ENCODE measurements at regions not wholly inside any gene's neighbourhood (a gene's known extent, or its start where the extent isn't known, plus 50 kb on each side); places are given as distances from the start of the nearest gene placed in this dataset.

DNA sequence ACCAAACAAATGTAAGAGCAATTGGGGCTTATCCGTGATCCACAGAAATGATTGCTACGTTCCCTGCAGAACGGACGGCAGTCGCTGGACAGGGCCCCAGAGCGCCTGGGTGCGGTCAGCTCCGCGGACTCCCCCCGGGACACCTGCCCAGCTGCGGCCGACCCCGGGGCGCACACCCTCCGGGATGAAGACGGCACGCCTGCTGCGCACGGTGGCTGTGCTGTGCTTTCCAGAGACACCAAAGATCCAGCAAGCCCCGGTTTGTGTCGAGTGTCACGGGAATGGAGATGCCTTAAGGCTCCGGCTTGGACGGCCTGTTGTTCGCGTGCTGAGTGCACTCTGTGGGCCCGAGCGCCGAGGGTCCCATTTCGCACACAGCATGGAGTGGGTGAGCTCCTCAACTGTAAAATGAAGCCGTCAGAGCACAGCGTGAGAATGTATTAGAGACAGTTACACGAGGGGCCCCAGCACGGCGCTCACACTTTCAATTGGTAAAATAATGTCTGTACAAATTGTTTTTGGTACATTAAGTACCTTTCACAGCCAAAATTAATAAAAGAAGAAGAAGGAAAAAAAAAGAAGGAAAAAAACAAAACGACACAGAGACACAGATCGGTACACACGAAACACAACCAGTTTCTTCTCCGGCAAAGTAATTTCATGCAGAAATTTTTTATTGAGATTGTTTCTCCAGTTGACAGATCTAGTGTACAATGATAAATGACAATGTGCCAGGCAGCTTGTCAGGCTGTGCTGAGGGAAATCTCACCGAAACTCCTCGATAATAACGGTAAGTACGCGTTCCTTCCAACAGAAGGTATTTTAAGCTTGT lies 615.8 kb upstream of the SALL3 start:
- no peak for DNase-seq (ENCODE audit: low spot score)

DNA sequence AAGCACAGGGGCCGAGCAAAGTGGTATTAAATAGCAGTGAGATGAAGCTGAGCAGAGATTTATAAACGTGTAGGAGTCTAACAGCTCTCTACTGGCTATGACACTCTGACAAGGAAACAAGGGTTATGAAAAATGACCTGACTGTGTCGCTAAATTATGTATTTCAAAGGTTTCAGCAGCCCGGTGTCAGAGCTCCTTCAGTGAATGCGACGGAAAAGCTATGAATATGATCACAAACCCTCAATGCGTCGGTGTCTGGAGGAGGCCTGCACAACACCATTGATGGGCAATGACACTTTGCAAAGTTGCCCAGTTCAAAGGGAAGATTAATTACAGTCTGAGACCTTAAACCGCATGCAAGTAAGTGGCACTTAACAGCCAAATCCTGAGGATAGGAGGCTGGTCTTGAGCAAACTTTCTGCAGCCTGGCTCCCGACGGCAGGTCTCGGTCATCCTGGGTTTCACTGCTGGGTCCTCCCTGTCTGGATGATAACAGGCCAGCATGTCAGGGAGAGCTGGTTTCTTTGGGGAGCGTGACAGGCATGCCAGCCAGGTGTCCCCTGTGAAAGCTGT lies 615.1 kb upstream of the SALL3 start:
- DNase-seq (ENCODE audit: low spot score) = no peak

DNA sequence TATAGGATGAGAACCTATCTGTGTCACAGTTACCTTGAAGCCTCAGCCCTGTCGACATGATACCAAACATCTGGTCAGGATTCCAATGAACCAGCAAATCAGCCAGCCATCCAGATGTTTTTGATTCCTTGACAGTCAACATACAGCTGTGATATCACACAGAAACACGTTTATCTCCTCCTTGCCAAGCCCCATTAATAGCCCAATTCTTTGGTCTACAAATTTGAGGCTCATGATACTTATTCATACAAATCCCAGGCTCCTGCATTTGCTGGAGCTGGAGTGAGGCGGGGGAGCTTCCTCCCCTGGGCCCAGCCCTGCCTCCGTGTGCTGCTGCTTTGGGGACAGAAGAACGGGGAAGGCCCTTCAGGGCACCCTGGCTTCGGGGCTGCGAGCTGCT lies 611.6 kb upstream of the SALL3 start:
- DNase-seq (ENCODE audit: low spot score) = no peak

DNA sequence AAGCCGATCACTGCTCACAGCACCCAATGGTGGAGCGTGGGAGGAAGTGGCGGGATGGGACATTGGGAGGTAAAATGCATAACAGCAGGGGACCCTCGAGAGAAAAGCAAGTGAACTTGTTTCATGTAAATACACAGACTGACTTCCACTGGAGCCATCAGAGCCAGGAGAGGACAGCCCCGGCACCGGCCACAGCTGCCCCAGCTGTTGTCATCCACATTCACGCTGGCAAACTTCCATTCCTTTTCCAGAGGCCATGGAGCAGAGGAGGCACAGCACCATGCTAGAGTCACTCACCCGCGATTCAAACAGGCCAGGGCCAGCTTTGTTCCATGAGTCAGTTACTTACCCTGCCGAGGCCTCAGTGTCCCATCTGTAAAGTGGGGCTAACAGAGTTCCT lies 610.9 kb upstream of the SALL3 start:
- DNase-seq (ENCODE audit: low spot score) = no peak

GRCh38 chr18:78376046-78376445 lies 603.6 kb upstream of the SALL3 start:
- no peak for DNase-seq (ENCODE audit: low spot score)

DNA sequence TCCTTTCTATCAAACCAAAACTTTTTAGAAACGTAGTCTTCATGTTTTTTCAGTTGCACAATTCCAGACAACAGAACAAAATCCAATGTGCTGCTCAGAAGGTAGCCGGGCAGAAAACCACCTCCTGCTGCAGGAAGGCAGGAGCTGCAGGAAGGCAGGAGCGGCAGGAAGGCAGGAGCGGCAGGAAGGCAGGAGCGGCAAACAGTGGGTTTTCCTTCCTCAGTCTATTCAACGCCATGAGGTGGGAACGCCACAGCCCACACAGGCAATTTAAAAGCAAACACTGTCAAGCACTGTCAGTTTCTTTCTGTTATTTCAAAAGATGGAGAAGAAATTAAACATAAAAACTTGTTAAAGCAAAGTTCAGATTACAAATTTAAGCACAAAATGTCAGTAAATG lies 601.2 kb upstream of the SALL3 start:
- no peak for DNase-seq (ENCODE audit: low spot score)

DNA sequence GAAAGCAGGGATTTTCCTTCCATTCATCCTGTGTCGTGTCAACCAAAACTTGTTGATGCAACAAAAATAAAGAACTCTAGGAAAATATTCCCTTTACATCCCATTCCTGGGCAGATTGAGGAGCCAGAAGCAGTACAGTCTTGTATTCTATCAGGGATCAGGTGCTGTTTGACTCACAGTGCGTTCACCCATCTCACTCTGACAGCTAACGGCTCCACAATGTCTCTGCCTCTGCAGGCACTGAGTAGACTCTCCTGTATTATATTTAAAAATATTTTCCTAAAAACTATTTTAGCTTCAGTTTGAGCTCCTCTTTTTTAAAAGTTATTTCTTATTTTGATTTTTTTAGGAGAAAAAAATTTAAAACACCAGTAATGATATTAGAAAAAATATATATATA lies 600.6 kb upstream of the SALL3 start:
- no peak for DNase-seq (ENCODE audit: low spot score)

- no peak for DNase-seq (ENCODE audit: low spot score)
These were observed 589.2 kb upstream of the SALL3 start for GRCh38 chr18:78390348-78390951.

GRCh38 chr18:78390952-78391348 lies 588.7 kb upstream of the SALL3 start:
- DNase-seq (ENCODE audit: low spot score) = no peak

DNA sequence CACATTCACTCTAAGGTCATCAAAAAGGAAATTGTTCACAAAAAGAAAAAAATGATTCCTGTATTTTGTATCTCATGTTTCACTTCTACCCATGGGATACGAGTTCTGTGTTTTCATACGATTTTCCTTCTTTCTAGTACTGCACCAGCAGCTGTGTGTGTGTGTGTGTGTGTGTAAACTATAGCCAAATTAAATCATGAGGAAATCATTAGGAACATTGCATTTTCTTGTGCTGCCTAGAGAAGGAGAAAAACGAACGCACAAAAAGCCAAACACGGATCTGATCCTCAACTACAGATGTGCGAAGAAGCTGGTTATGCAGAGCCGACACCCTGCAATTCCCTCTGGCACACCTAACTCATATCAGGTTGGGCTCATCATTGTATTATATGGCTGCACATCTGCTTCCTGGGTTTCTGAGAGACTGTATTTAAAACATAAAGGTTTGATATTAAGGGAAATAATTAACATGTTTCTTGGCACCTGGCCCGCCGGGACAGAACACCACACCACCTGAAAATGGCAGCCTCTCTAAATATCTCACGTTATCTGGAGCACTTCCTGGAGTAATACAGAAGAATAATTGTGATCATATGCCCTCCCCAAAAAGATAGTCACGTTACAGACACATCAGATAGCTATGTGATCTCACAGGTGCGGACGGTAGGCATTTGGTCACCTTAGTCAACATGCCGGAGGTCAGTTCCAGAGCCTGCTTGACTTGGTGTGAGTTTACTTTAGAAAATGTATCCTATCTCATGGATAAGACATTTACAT lies 586.3 kb upstream of the SALL3 start:
- DNase-seq (ENCODE audit: low spot score) = no peak

DNA sequence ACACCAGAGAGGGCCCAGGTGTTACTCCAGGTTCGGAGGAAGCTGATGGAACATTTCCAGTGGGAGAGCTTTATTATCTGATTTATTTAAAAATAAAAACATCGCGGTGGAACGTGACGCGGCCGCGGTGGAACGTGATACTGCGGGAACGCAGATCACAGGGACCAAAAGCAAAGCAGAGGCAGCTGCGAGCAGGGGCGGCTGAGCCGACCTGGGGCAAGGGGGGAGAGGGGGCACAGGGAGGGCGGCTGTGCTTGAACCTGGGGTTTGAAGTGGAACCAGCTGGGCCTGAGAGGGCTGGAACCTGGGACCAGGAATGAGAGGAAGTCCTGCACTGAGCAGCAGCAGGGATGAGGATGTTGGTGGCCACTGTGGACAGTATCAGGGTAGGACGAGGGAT lies 583.5 kb upstream of the SALL3 start:
- no peak for DNase-seq (ENCODE audit: low spot score)

- no peak for DNase-seq (ENCODE audit: low spot score)
These were observed 582.9 kb upstream of the SALL3 start for GRCh38 chr18:78396756-78397155.

- no peak for DNase-seq (ENCODE audit: low spot score)
These were observed 579.6 kb upstream of the SALL3 start for GRCh38 chr18:78399992-78400503.

DNA sequence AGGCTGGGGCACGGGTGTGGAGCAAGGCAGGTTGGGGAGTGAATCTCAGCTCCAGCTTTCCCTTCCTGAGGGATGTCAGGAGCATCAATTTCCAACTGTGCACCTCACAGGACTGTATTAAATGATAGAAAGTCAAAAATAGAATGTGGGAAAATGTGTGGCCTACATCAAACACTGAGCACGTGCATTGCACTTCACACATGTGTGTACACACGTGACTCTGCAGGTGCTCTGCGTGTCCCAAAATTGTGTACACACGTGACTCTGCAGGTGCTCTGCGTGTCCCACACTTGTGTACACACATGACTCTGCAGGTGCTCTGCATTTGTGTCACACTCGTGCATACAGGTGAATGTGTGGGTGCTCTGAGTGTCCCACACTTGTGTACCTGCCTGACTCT lies 577.2 kb upstream of the SALL3 start:
- no peak for DNase-seq (ENCODE audit: low spot score)

GRCh38 chr18:78402966-78403365 lies 576.7 kb upstream of the SALL3 start:
- no peak for DNase-seq (ENCODE audit: low spot score)

DNA sequence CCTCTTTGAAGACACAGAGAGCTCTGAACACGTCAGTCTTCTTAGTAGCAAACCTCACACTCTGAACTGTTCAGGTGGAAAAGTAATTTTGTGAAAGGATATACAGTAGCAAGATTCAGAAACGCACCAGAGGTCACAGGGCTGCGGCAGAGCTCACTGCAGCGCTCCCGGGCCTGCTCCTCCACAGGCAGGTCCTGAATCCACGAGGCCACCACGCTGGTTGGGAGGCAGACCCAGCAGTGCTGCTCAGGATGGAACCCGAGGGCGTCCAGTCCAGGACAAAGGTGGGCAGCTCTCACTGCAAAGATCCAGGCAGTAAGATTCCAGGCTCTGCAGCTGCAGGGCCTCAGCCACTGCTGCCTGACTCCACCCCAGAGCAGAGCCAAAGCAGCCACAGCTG lies 576.2 kb upstream of the SALL3 start:
- no peak for DNase-seq (ENCODE audit: low spot score)

DNA sequence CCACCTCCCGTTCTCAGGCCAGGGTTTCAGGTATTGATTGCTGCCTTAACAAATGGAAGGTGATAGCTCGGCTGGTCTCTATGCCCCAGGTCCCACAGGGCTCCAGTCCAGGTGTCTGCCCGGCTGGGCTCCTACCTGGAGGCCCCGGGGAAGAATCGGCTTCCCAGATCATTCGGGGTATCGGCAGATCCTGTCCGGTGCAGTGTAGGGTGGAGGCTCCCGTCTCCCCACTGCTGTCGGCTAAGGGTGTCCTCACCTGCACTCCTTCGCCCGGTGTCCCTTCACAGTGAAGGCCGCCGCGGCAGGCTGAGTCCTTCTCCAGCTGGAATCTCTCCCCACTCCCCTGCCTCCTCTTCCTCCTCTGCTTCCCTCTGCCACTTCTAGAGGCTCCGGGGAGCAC lies 573.9 kb upstream of the SALL3 start:
- no peak for DNase-seq (ENCODE audit: low spot score)

- no peak for DNase-seq (ENCODE audit: low spot score)
These were observed 572.7 kb upstream of the SALL3 start for GRCh38 chr18:78406743-78407465.

DNA sequence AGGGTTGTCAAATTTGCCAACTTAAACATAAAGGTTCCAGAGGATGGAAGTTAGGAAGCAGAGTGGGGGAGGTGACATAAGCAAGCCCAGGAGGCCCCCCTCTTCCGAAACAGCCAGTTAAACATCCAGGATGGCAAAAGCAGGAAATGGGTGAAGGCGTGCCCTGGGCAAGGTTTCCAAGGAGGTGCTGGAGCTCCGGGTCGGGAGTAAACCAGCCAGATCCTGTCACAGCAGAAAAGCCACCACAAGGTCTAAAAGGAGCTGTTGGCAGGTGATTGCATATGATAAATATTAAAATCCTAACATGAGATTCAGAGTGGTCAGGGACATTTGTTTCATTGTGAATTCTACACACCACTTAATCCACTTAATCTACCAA lies 572.2 kb upstream of the SALL3 start:
- DNase-seq (ENCODE audit: low spot score) = no peak

DNA sequence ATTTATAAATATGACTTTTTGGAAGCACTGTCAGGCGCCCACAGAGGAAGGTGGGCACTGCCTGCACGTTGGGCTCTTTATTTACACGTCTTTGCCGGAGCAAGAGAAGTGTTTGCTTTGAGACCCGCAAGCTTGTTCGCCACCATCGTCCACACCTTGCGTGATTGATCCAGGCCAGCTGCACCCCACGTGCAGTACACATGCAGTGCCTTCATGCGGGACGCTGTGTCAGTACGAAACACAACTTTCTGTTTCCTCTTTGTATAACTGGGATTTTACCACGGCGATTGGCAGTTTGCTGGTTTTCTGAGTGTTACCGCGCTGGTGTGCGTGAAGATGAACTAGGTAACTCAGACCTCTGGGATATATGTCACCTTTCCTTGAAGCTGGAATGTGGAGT lies 571.0 kb upstream of the SALL3 start:
- no peak for DNase-seq (ENCODE audit: low spot score)

DNA sequence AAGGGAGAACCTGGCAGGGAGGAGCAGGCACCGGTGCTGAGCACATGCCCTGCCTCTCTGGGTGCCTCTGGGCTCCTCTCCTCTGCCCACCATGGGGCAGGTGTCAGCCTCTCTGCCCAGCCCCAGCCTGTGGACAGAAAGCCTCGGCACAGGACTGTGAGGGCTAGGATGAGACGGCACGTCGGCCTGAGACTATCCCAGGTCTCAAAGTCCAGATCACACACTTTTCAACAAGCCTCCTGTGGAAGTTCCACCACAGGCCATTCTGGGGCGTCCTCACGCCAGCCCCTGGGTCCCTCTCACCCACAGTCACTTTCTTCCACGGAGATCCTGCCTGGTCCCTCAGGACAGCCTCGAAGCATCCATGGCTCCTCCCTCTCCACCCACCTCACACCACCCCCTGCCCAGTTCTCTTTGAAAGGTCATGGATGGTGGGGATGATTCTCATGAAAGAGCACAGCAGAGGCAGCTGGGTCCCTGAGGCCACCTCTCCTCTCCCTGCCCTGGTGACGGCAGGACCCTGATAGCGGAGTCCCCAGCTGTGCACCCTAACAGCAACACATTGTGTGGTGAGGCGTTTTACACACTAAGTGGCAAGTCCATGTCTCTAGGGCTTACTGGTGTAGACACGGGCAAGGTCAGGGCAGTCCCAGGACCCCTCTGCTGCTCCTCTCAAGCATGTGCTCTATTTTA lies 569.4 kb upstream of the SALL3 start:
- no peak for DNase-seq (ENCODE audit: low spot score)

All from germinal center (tissue), 1 donor.